ENCODE measurements at regions not wholly inside any gene's neighbourhood (a gene's known extent, or its start where the extent isn't known, plus 50 kb on each side); places are given as distances from the start of the nearest gene placed in this dataset.

GRCh38 chr6:5946701-5947100, 60.0 kb downstream of the NRN1 start:
- H3K4me1 Mint-ChIP-seq (ENCODE audit: low read depth): no peaks in the 10 kb centered on the region
- no peak overlapping the region for H3K4me3 ChIP-seq (ENCODE audit: low read length)
- peaks cover 0 to 4% of the 10 kb centered on the region in 2 experiments for H3K27me3 ChIP-seq (ENCODE audit: control insufficient read depth in 1 of 2, insufficient read depth in 2 of 2, low read length in 2 of 2)
- no peak for TF ChIP-seq CTCF (IDR thresholded peaks at IDR 0.05)
- ChIA-PET CTCF (no interaction called here), POLR2A (no interaction called here)
- no peak overlapping the region for H3K27ac ChIP-seq (ENCODE audit: low read depth in 1 of 2, low read length in 2 of 2)
- no peaks in the 10 kb centered on the region for H3K27me3 Mint-ChIP-seq
- DNase-seq (no peak), ATAC-seq (ENCODE audit: poor library complexity) (no peak)
- H3K36me3 ChIP-seq (ENCODE audit: insufficient read depth, low read length): no peaks in the 10 kb centered on the region
- H3K4me3 Mint-ChIP-seq: no peak overlapping the region
- intact Hi-C loops (cut with DNase I, micrococcal nuclease): no loop called here
- no peak overlapping the region for H3K27ac Mint-ChIP-seq
- H3K9me3 ChIP-seq (ENCODE audit: control insufficient read depth in 1 of 2, insufficient read depth in 1 of 2, low read length in 2 of 2): no peaks in the 10 kb centered on the region
- H3K9me3 Mint-ChIP-seq: peaks cover 11% of the 10 kb centered on the region
- H3K4me1 ChIP-seq (ENCODE audit: insufficient read depth, low read length): no peaks in the 10 kb centered on the region
- H3K36me3 Mint-ChIP-seq (ENCODE audit: low read depth): no peaks in the 10 kb centered on the region

- no peaks in the 10 kb centered on the region for H3K4me1 ChIP-seq (ENCODE audit: insufficient read depth, low read length)
- no peak overlapping the region for H3K4me3 ChIP-seq (ENCODE audit: low read length)
- peaks cover 0 to 4% of the 10 kb centered on the region in 2 experiments for H3K27me3 ChIP-seq (ENCODE audit: control insufficient read depth in 1 of 2, insufficient read depth in 2 of 2, low read length in 2 of 2)
- no peak for TF ChIP-seq CTCF (IDR thresholded peaks at IDR 0.05)
- no peak overlapping the region for H3K27ac ChIP-seq (ENCODE audit: low read depth in 1 of 2, low read length in 2 of 2)
- Mint-ChIP-seq H3K4me1 (ENCODE audit: low read depth) (no peaks in the 10 kb centered on the region), H3K9me3 (peaks cover 11% of the 10 kb centered on the region), H3K4me3 (no peak overlapping the region), H3K27ac (no peak overlapping the region), H3K27me3 (no peaks in the 10 kb centered on the region), H3K36me3 (ENCODE audit: low read depth) (no peaks in the 10 kb centered on the region)
- ATAC-seq (ENCODE audit: poor library complexity) (no peak), DNase-seq (no peak)
- intact Hi-C loops (cut with DNase I, micrococcal nuclease): no loop called here
- no peaks in the 10 kb centered on the region for H3K9me3 ChIP-seq (ENCODE audit: control insufficient read depth in 1 of 2, insufficient read depth in 1 of 2, low read length in 2 of 2)
- H3K36me3 ChIP-seq (ENCODE audit: insufficient read depth, low read length): no peaks in the 10 kb centered on the region
- ChIA-PET POLR2A (no interaction called here), CTCF (no interaction called here)
Observed at GRCh38 chr6:5946181-5946580, 60.5 kb downstream of the NRN1 start.

- ChIA-PET CTCF (no interaction called here), POLR2A (no interaction called here)
- no peaks in the 10 kb centered on the region for H3K27me3 Mint-ChIP-seq
- TF ChIP-seq CTCF (IDR thresholded peaks at IDR 0.05): no peak
- H3K36me3 ChIP-seq (ENCODE audit: insufficient read depth, low read length): no peaks in the 10 kb centered on the region
- no peak overlapping the region for H3K27ac Mint-ChIP-seq
- no peak overlapping the region for H3K27ac ChIP-seq (ENCODE audit: low read depth in 1 of 2, low read length in 2 of 2)
- no peak overlapping the region for H3K4me3 ChIP-seq (ENCODE audit: low read length)
- H3K4me1 ChIP-seq (ENCODE audit: insufficient read depth, low read length): no peaks in the 10 kb centered on the region
- H3K9me3 ChIP-seq (ENCODE audit: control insufficient read depth in 1 of 2, insufficient read depth in 1 of 2, low read length in 2 of 2): no peaks in the 10 kb centered on the region
- ATAC-seq (ENCODE audit: poor library complexity): no peak
- peaks cover 0 to 4% of the 10 kb centered on the region in 2 experiments for H3K27me3 ChIP-seq (ENCODE audit: control insufficient read depth in 1 of 2, insufficient read depth in 2 of 2, low read length in 2 of 2)
- intact Hi-C loops (cut with DNase I, micrococcal nuclease): no loop called here
- no peak overlapping the region for H3K4me3 Mint-ChIP-seq
- DNase-seq: no peak
- H3K36me3 Mint-ChIP-seq (ENCODE audit: low read depth): no peaks in the 10 kb centered on the region
- peaks cover 11% of the 10 kb centered on the region for H3K9me3 Mint-ChIP-seq
- no peaks in the 10 kb centered on the region for H3K4me1 Mint-ChIP-seq (ENCODE audit: low read depth)
Observed at GRCh38 chr6:5943591-5943990, 63.1 kb downstream of the NRN1 start.

Data from CD4-positive, alpha-beta T cell (primary cell).